Stimulated activated CD8-positive, alpha-beta memory T cell treated with anti-CD3 and anti-CD28 coated beads, Interleukin-12 subunit alpha, Interleukin-12 subunit beta, amount 100 ng/mL, for 1 hour (primary cell): ENCODE measurements at regions not wholly inside any gene's neighbourhood (a gene's known extent, or its start where the extent isn't known, plus 50 kb on each side); places are given as distances from the start of the nearest gene placed in this dataset.
"Not testable (repeated sequence)": the region's sequence is repeated elsewhere in the genome, so short reads cannot be mapped to it uniquely, and the experiment has no call there.

Experiments
- DNase-seq: peaks from one replicate; pipeline ENCODE4 v3.0.0-alpha.2; 2020; ENCODE audit warnings: low read depth

DNA sequence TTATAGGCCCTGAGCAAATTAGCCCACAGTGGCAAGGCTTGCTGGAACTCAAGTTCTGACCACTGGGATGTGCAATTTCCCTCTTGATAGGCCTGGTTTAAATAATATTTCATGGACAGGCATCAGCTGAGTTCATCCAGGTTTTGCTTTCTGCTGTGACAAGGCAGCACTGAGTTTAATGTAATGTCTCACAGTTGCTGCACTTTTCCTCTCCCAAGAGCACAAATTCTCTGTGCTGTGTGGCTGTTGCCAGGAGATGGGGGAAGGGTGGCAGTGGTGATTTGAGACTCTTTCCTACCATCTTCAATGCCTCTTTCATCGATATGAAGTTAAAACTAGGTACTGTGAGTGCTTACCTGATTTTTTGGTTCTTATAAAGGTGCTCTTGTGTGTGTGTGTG is 272.8 kb upstream of the STXBP6 start:
- DNase-seq: no peak

DNA sequence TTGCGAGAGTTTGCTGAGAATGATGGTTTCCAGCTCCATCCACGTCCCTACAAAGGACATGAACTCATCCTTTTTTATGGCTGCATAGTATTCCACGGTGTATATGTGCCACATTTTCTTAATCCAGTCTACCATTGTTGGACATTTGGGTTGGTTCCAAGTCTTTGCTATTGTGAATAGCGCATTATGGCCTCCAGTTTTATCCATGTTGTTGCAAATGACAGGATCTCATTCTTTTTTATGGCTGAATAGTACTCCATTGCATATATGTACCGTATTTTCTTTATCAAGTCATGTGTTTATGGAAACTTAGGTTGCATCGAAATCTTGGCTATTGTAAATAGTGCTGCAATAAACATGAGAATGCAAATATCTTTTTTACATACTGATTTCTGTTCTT is 266.1 kb upstream of the STXBP6 start:
- not testable (repeated sequence) for DNase-seq

DNA sequence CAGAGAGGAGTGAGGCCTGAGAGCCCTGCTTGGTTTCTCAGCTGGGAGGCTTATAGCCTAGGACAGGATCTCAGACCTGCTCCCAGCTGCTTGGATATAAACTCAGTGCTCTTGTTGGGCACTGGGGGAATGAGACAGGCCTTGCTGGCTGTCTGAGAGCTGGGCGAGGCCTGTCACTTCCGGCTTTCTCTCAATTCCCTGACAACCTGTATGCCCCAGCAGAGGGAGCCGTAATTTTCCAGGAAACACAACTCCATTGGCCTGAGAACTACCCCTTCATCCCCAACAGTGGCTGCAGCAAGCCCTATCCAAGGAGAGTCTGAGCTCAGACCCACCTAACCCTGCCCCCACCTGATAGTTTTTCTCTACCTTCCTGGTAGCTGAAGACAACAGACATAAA is 258.3 kb upstream of the STXBP6 start:
- no peak for DNase-seq

DNA sequence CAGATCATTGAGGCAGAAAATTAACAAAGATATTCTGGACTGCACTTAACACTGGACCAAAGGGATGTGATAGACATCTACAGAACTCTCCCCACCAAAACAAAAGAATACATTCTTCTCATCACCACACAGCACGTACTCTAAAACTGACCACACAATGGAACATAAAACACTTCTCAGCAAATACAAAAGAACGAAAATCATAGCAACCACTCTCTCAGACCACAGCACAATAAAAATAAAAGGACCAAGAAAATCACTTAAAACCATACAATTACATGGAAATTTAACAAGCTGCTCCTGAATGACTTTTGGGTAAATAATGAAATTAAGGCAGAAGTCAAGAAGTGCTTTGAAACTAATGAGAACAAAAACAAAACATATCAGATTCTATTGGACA is 254.0 kb upstream of the STXBP6 start:
- DNase-seq: no peak

DNA sequence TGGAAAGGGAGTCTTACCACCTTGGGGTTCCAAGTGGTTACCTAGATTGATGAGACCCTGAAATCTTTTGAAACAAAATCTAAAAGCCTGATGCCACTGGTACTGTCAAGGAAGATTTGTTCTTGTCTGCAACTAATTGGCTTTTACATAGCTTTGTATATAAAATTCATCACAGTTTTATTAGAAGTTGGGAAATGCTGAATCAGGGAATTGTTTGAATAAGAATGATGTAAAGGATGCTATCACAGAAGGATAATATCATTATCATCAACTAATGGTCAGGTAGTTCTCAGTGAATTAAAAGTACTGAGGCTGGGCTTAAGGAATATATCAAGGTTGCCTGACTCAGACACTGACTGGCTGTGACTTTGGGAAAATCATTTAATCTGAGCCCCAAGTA is 248.3 kb upstream of the STXBP6 start:
- no peak for DNase-seq

DNA sequence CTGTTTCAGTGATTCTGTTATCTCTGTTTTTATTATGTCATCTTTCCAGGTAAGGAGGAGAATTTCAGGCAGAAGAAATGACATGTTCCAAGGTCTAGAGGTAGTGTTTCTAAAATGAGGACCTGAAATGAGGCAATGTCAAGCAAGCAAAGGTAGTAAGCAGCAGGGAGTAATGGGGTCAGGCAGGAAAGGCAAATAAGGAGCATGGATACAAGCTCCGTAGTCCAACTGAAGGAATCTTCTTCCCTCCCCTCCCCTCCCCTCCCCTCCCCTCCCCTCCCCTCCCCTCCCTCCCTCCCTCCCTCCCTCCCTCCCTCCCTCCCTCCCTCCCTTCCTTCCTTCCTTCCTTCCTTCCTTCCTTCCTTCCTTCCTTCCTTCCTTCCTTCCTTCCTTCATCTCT is 240.2 kb upstream of the STXBP6 start:
- not testable (repeated sequence) for DNase-seq

DNA sequence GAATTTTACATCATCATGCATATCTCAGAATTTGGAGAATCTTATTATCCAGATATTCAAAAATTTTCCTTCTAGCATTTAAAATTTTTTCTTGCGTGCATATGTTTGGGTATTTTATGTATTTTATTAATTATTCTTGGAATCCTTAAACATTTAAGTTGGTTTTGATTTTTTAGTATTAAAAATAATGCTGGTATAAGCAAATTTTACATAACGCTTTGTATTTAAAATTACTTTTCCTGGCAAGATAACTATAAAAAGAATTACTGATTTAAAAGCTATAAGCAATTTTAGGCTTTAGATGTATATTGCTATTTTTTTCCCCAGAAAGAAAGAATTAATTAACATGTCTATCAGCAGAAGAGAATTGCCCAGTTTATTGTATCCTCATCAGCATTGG is 224.6 kb upstream of the STXBP6 start:
- DNase-seq: no peak

DNA sequence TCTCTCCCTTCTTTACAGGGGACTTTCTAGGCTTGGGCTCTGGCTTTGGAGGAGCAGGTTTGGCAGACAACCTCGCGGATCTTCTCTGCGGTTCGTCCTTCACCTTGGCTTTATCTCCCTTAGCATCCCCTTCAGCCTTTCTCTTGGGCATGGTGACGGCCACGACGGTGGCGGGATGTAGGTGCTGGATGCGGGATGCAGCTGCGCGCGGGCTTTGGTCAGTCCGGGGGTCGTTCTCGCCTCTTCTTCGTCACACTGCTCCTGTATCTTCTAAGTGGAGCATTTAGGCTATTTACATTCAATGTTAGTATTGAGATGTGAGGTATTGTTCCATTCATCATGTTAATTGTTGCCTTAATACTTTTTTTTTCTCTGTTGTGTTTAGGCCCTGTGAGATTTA is 217.2 kb upstream of the STXBP6 start:
- DNase-seq: no peak

DNA sequence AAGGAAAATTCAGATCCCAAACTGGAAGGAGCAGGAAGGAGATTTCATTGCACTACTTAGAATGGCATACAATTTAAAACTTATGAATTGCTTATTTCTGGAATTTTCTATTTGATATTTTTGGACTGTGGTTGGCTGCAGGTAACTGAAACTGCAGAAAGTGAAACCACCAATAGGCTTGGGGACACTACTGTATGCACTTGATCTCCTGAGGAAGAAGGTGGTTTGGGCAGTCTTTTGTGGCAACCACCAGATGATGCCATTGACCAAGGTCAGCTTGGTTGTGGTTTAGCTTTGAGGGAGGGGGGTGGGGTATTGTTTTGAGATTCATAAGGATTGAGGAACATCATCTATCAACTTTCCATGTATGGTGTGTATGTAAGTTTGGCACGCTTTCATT is 209.5 kb upstream of the STXBP6 start:
- no peak for DNase-seq

DNA sequence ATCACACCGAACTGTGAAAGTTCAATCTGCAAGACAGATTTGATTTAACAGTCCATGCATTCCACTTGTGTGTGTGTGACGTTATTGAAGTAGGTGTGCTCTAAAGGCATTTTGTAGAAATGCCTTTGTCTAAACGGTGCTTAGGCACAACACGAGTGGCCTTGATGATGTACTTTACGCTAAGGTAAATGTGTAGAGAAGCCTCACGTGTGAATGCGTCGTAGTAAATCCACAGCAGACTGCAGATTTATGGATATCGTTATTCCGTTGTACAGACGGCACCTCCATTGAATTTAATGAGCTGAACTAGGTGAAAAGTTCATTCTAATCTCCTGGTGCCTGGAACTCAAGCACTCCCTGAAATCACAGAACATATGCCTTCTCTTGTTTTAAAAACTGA is 202.8 kb upstream of the STXBP6 start:
- DNase-seq: no peak

DNA sequence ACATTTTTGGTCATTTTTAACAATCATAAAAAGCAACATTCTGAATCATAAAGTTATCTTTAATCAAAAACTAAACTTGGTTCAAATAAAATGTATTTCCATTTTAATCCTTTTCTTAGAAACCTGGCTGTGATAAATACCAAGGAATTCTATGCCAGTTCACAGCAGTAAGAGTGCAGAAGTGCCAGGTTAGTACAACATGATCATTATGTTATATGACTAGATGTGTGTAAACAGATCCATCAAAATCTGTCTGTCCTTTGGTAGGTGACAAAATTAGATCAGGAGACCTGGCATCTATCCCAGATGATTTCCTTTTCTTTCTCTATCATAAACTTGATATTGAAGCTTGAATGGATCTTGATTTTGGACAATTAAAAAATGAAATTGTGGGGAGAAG is 200.6 kb upstream of the STXBP6 start:
- DNase-seq: no peak

DNA sequence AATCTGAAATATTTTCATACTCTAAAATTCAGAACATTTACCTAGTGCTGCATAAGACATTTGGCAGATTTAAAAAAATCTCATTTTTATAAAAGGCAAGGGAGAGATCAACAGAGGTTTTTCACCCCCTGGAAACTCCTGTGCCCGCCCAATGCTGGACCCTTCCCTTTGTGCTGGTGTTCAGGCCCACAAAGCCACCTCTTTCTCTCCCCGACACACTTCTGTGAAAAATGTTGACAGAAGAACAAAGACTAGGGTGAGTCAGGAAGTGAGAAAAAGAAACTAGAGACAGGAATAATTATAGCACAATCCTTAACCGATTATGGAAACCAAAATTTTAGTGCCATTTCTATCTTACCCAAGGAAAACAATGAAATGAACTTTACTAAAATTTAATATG is 197.7 kb upstream of the STXBP6 start:
- no peak for DNase-seq

DNA sequence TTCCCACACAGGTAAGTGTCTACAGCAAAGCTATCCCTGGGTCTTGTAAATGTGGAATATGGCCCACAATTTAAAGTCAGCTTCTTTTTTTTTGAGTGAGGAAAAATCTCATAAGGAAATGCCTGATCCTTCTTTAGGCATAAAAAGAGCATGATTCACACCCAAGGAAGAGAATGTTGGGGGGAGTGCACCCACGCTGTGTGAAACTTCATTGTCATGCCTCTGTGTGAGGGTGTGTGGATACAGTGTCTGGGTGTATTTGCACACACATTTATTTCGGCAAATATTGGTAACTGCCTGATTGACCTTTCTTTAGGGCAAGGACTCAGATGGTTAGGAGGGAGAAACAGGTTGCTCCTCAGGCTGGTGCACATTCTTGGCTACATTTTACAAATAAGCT is 196.8 kb upstream of the STXBP6 start:
- DNase-seq: no peak

DNA sequence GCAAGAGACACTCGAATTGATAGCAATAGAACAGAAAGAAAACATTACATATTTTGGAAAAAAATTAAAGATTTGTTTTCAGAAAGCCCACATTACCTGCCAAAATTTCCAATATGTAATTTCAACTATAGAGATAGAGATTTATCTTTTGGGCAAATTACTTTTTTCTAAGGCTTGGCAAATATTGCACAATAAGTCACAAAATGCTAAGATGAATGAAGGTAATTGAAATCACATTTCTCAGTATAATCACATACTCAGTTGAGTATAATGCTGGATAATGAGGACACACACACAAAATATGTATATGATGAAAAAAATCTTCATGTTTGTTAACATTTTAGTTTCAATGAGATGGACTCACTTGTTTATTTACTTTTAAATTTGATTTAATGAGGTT is 189.2 kb upstream of the STXBP6 start:
- DNase-seq: no peak

DNA sequence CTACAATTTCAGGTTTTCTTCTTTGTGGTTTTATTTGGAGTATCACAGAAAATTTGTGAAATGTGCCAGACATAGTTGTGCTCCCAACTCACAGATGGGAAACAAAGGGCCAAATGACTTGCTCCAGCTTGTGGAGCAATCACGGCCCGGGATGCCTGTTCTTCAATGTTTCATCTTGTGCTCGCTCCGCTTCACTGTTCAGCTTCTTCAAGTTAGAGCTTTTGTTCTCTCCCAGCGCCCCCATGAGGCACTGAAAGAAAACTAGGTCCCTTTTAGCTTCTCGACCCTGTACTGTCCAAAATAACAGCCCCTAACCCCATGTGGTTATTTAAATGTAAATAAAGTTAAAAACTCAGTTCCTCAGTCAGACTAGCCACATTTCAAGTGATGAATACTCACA is 187.9 kb upstream of the STXBP6 start:
- no peak for DNase-seq

DNA sequence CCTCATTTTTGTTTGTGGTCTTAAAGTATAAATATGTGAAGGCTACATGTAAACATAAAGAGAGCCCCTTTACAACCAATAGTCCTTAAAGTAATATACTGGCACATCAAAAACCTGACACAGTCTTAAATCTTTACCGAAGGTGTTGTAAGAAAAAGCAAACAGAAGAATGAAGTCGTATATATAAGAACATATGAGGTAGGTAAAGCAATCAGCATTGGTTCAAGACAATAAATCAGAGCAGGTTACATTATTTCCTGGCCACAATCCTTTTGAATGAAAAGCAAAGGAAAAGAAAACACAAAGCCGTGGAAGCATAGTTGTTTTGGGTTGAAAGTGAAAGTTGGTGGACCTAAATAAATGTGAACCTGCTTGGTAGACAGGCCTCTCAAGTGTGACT is 183.7 kb upstream of the STXBP6 start:
- no peak for DNase-seq

DNA sequence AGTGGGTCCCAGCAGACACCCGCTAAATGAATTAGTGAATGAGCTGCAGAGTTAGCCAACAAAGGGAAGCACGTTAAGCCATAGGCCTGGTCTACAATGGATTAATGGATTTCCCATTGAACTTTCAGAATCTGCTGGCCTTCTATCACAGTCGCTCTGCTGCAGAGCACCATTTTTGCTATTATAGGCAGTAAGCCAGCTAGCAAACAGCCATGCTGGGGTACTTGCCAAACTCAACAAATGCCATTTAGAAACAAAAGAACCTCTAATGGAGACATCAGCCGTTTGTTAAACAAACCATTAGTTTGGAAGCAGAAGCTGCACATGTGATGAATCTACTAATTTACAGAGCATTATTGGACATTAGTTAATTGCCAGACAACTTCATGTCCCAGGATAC is 181.1 kb upstream of the STXBP6 start:
- no peak for DNase-seq

DNA sequence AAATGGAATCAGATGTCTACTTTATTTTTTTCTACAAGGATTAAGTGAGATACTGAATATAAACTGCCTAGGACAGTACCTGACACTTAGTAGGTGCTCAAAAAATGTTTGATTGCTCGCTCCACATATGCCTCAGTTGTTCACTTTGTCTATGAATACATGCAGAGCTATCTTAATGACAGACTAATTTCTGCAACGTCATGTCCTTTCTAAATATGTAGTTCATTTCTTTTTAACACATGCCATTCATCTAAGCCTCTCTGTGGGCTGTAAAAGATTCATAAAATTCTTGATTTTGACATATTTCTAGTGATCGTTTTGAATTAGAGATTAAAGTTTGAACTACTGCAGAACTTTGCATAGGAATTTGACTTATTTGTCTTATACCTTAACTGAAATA is 176.3 kb upstream of the STXBP6 start:
- DNase-seq: no peak

DNA sequence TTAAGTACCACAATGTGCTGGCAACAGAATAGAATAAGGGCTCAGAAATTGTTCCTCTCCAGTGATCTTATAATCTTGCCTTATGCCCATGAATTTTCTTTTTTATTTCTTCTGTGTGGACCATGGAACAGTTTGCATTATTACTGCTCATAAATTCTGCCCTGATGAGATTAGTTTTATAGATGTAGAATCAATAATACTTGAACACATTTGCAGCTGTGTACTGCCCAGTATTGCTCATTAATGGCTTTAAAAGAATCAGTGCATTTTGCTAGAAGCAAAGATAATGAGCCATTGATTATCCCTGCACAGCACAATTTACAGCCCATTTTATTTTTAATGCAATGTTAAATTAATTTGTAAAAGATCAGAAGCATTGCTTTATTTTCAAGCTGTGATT is 172.3 kb upstream of the STXBP6 start:
- no peak for DNase-seq

DNA sequence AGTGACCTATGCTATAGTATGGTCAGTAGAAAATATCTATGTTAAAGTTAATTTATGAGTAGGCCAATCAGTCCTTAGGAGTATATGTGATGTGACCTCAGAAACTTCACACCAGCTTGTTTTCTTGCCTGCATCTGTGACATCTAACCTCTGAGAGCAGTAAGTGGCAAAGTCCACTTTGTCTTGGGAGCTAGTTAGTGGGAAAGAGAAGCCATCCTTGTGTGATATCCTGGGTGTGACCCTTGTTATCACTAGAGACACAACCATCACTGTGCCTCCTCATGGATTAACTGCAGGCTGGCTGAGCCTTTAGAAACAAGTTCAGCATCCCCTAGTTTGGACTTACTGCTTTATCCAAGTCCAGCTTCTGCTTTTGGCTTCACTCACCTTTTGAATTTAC is 170.6 kb upstream of the STXBP6 start:
- no peak for DNase-seq

DNA sequence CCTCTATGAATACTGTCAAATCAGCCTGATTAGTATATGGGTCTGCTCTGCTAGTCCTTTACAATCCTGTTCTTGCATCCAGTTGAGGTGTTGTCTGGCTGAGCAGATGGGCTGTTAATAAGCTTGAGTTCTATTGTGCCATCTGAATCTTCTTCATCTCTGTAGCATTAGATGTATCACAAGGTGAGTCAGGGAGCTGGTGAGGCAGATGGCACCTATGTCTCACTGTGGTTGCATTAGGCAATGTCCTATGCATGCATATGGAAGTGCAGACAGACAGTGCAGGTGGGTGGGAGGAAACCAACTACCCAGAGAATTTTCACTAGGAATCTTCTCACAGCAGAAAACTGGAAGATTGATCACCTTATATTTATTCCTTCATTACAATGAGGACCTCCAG is 165.7 kb upstream of the STXBP6 start:
- no peak for DNase-seq

DNA sequence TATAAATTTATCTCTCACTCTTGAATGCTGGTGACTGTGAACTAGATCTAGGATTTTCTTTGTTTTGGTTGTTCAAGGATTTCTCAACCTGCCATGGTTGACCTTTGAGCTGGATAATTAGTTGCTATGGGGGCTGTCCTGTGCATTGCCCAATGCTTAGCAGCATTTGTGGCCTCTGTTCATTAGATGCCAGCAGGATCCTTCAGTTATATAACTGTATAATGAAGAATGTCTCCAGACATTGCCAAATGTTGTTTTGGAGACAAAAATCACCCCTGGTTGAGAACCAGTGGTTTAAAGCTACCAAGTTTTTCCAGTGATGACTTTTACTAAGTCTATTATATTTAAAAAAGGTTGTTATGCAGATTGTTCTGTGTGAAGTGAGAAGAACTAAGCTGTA is 147.9 kb upstream of the STXBP6 start:
- no peak for DNase-seq

DNA sequence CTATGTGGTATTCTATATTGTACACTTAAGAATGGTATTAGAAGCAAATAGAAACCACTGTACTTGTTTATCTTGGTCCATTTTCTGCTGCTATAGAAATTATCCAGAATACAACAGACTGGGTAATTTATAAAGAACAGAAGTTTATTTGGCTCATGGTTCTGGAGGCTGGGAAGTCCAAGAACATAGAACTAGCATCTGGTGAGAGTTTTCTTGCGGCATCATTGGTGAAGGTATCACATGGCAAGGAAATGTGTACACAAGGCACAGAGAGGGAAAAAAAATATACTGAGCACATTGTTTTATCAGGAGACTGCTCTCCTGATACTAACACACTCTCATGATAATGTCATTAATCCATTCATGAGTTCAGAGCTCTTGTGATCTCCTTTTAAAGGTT is 130.3 kb upstream of the STXBP6 start:
- DNase-seq: no peak

DNA sequence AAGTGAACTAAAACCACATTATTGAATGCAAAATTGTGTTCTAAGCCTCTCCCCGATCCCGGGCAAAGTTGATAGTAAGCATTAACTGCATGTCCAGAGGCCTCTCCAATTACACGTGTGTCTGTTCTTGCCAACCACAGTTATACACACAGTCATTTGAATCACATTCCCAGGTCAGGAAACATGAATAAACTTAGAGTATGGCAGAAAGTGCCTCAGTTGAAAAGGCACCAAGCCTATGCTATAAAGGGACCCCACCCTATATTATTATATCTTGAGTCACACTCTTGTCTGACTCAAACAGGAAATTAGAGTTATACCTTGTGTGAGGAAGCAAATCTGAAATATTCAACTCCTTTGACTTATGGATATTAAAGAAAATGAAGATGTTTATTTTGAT is 128.3 kb upstream of the STXBP6 start:
- DNase-seq: no peak
